Nephron progenitor cell (in vitro differentiated cells): ENCODE measurements at regions not wholly inside any gene's neighbourhood (a gene's known extent, or its start where the extent isn't known, plus 50 kb on each side); places are given as distances from the start of the nearest gene placed in this dataset.
"Not testable (repeated sequence)": the region's sequence is repeated elsewhere in the genome, so short reads cannot be mapped to it uniquely, and the experiment has no call there.

ENCODE experiments used
- DNase-seq: peaks from one replicate; pipeline ENCODE4 v3.0.0; 2021
- H3K27ac Mint-ChIP-seq: 2 replicates; pipeline ENCODE4 v1.8.0; 2021; ENCODE audit warnings: mild to moderate bottlenecking, moderate library complexity, mixed read lengths
- H3K27me3 Mint-ChIP-seq: 2 replicates; pipeline ENCODE4 v1.8.0; 2021; ENCODE audit warnings: mild to moderate bottlenecking, low read depth, mixed read lengths; ENCODE audit not compliant: poor library complexity
- H3K36me3 Mint-ChIP-seq: 2 replicates; pipeline ENCODE4 v1.8.0; 2021; ENCODE audit warnings: low read depth, mixed read lengths
- H3K4me1 Mint-ChIP-seq: 2 replicates; pipeline ENCODE4 v1.8.0; 2021; ENCODE audit warnings: mixed read lengths
- H3K4me3 Mint-ChIP-seq: 2 replicates; pipeline ENCODE4 v1.8.0; 2021; ENCODE audit warnings: mild to moderate bottlenecking, moderate library complexity, mixed read lengths
- H3K9me3 Mint-ChIP-seq: 2 replicates; pipeline ENCODE4 v1.8.0; 2021; ENCODE audit warnings: mild to moderate bottlenecking, moderate library complexity, mixed read lengths
- CTCF ChIP-seq: fragments of 200-600 bp; sonication (generic); IDR thresholded peaks from 2 replicates; pipeline ENCODE4 v1.5.0; 2021; ENCODE audit warnings: antibody characterized with exemption

GRCh38 chr3:165984589-165984988 is 147.4 kb upstream of the BCHE start:
- H3K27me3 Mint-ChIP-seq, result peaks cover 6% of the 10 kb centered on the region
- H3K27ac Mint-ChIP-seq, result no peak overlapping the region
- DNase-seq, result no peak
- H3K9me3 Mint-ChIP-seq, result no peaks in the 10 kb centered on the region
- no peaks in the 10 kb centered on the region for H3K4me1 Mint-ChIP-seq
- H3K4me3 Mint-ChIP-seq, result no peak overlapping the region
- H3K36me3 Mint-ChIP-seq, result no peaks in the 10 kb centered on the region
- TF ChIP-seq CTCF, result no peak

GRCh38 chr3:165983284-165983683 is 146.1 kb upstream of the BCHE start:
- H3K27ac Mint-ChIP-seq, result no peak overlapping the region
- no peak for DNase-seq
- TF ChIP-seq CTCF, result no peak
- H3K4me3 Mint-ChIP-seq, result no peak overlapping the region
- H3K4me1 Mint-ChIP-seq, result no peaks in the 10 kb centered on the region
- H3K27me3 Mint-ChIP-seq, result peaks cover 6% of the 10 kb centered on the region
- no peaks in the 10 kb centered on the region for H3K36me3 Mint-ChIP-seq
- no peaks in the 10 kb centered on the region for H3K9me3 Mint-ChIP-seq

GRCh38 chr3:165981318-165981717 is 144.1 kb upstream of the BCHE start:
- no peak for DNase-seq
- no peaks in the 10 kb centered on the region for H3K4me1 Mint-ChIP-seq
- H3K27me3 Mint-ChIP-seq, result peaks cover 6% of the 10 kb centered on the region
- no peak for TF ChIP-seq CTCF
- no peak overlapping the region for H3K27ac Mint-ChIP-seq
- H3K4me3 Mint-ChIP-seq, result no peak overlapping the region
- H3K9me3 Mint-ChIP-seq, result no peaks in the 10 kb centered on the region
- no peaks in the 10 kb centered on the region for H3K36me3 Mint-ChIP-seq

- not testable (repeated sequence) for H3K27ac Mint-ChIP-seq, DNase-seq, H3K9me3 Mint-ChIP-seq, H3K27me3 Mint-ChIP-seq, H3K4me1 Mint-ChIP-seq, H3K36me3 Mint-ChIP-seq, H3K4me3 Mint-ChIP-seq
These were observed 123.6 kb upstream of the BCHE start for GRCh38 chr3:165960825-165961224.

- Mint-ChIP-seq H3K9me3 (no peaks in the 10 kb centered on the region), H3K27ac (no peak overlapping the region)
These were observed 116.9 kb upstream of the BCHE start for GRCh38 chr3:165954171-165954570.

GRCh38 chr3:165946360-165946759 is 109.1 kb upstream of the BCHE start:
- Mint-ChIP-seq H3K27ac (no peak overlapping the region), H3K9me3 (no peaks in the 10 kb centered on the region), H3K4me3 (no peak overlapping the region), H3K4me1 (no peaks in the 10 kb centered on the region), H3K36me3 (no peaks in the 10 kb centered on the region), H3K27me3 (no peaks in the 10 kb centered on the region)
- DNase-seq, result no peak
- no peak for TF ChIP-seq CTCF

More at GRCh38 chr3:165954171-165954570, 116.9 kb upstream of the BCHE start:
- no peak for TF ChIP-seq CTCF
- H3K4me1 Mint-ChIP-seq, result no peaks in the 10 kb centered on the region
- DNase-seq, result no peak
- H3K36me3 Mint-ChIP-seq, result no peaks in the 10 kb centered on the region
- no peak overlapping the region for H3K4me3 Mint-ChIP-seq
- no peaks in the 10 kb centered on the region for H3K27me3 Mint-ChIP-seq
